ENCODE measurements at regions not wholly inside any gene's neighbourhood (a gene's known extent, or its start where the extent isn't known, plus 50 kb on each side); places are given as distances from the start of the nearest gene placed in this dataset.
"Not testable (repeated sequence)": the region's sequence is repeated elsewhere in the genome, so short reads cannot be mapped to it uniquely, and the experiment has no call there.

GRCh38 chr16:88274126-88274750, 108.5 kb upstream of the ZNF469 start:
- not testable (repeated sequence) for DNase-seq

- no peak for DNase-seq
These were observed 107.9 kb upstream of the ZNF469 start for GRCh38 chr16:88274847-88275246.

- DNase-seq = not testable (repeated sequence)
These were observed 107.2 kb upstream of the ZNF469 start for GRCh38 chr16:88275336-88276122.

- not testable (repeated sequence) for DNase-seq
These were observed 106.6 kb upstream of the ZNF469 start for GRCh38 chr16:88276123-88276588.

- no peak for DNase-seq
These were observed 106.2 kb upstream of the ZNF469 start for GRCh38 chr16:88276591-88276990.

DNA sequence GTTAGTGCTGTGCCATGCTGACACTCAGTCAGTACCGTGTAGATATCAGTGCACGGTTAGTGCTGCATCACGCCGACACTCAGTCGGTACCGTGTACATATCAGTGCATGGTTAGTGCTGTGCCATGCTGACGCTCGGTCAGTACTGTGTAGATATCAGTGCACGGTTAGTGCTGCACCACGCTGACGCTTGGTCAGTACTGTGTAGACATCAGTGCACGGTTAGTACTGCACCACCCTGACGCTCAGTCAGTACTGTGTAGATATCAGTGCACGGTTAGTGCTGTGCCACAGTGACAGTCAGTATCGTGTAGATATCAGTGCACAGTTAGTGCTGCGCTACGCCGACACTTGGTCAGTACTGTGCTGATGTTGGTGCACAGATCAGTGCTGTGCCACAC, 102.8 kb upstream of the ZNF469 start:
- DNase-seq = no peak

GRCh38 chr16:88281858-88282563, 100.7 kb upstream of the ZNF469 start:
- no peak for DNase-seq

DNA sequence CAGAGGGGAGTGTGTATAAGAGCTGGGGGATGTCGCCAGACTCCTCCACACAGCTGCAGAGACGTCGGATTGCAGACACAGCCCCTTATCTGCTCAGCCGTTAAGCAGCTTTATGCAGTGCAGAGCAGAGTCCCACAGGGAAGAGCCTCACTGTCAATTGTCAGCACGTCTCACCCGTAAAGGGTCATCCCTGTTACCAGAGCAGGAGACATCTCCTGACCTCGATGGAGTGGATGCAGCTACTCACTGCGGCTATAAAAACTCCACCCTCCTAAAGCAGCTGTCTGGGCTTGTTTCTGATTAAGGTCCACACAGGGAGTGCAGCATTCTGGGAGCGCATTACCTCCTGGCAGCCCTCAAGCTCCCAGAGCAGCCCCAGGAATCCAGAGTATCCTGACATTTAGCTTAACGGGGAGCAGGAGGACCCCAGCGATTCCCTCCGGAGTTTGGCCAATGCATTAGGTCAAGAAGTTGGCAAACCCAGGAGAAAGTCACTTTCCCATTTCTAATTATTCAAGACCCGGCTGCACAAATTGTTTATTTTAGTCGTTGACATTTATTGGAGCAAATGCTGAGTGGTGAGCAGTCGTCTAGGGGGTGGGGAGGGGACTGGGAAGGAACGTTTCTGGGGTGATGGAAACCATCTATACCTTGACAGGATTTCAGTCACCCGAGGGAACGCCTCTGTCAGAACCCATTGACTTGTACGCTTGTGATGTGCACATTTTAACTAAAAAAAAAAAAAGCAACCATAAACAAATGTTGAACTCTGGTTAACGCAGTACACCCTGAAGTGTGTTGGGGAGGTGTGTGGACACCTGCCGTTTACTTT, 100.0 kb upstream of the ZNF469 start:
- no peak for DNase-seq

GRCh38 chr16:88283596-88283995, 99.2 kb upstream of the ZNF469 start:
- DNase-seq = no peak

DNA sequence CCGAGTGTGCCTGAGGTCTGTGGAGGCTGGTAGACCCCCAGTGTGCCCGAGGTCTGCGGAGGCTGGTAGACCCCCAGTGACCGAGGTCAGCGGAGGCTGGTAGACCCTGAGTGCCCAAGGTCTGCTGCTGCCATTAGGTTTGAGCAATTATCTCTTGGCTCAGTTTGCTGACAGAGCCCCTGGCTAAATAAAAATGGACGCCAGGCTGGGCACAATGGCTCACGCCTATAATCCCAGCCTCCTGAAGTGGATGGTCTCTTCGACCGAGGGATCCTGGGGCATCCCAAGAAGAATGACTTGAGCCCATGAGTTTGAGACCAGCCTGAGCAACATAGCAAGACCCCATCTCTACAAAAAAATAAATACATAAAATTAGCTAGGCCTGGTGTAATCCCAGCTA, 98.7 kb upstream of the ZNF469 start:
- no peak for DNase-seq

DNA sequence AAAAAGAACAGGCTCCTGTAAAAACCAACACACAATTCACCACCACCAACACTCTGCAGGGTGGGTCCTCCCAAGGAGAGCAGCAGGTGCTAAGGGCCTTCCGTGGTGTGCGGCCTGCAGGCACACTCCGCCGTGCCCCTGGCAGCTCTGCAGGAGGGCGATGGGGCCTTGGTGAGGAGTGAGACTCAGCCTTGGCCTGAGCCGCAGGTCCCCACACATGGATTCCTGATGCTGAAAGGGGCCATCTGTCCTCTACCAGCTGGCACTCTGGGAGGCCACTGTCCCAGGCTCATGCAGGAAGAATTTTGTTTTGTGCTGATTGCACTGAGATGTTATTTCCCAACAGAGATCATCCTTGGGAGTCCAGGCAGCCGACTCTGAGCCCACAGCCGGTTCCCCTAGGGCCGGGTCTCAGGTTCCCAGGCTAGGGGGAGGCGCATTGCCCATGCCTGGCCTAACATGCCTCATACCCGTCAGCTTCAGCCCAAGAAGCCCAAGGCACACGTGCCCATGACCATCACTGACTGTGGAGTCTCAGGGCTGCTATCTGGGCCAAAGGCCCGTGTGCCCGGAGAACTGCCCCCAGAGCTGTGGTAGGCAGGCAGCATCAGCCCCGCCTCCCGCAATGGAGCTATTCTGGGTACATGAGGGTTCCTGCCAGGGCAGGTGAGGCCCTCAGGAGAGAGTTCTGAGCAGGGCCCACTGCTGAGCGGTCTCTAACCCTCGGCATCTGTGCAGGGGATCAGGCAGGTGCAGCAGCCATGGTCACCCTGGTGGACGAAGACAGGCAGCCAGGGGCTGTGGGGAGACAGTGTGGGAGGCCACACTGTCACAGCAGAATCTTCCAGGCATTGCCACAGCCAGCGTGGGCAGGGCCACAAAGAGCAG, 97.9 kb upstream of the ZNF469 start:
- DNase-seq = no peak

DNA sequence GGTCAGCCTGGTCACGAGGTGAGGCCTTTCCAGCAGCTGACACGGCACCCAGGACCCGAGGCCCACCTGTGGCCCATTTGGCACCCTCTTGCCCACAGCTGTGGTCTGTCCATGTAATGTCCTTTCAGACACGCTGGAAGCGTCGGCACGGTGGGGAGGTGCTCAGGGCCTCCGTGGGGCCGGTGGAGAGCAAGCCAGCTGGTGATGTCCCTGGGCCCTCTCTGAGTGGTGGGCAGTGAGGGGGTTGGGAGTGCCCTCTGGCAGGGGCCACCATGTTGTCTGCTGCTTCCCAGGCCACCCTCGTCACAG, 97.3 kb upstream of the ZNF469 start:
- no peak for DNase-seq

- no peak for DNase-seq
These were observed 96.3 kb upstream of the ZNF469 start for GRCh38 chr16:88286301-88286923.

DNA sequence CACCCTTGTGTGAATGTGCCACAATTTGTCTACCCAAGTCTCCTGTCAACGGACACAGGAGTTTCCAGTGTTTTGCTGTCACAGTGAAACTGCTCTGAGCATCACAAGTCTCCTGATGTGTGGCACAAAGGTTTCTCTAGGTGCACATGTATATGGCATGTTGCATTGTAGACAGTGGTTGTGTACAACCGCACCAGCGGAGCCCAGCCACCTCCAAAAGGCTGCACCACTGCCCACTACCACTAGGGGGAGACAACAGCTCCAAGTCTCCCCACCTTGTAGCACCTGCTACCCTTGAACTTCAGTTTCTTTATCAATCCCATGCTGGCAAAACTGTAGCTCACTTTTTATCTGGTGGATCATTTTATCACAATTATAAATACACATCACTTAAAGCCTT, 95.5 kb upstream of the ZNF469 start:
- DNase-seq = peak; percentile 41

DNA sequence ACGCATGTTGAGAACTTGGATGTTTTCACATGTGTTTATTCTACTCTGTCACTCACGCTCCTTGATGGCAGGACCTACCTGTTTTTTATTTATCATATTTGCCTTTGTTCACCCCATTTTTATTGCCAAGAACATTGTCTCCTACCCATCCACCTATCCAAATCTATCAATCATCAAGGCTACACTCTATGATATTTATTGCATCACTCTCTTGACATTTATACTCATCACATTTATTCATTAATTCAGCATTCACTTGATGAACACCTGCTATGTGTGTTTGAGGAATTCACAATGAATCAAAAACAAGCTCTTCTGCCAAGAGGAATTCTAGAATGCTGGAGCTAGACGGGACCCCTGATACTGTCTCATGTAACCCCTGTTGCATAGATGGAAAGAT, 94.5 kb upstream of the ZNF469 start:
- no peak for DNase-seq

DNA sequence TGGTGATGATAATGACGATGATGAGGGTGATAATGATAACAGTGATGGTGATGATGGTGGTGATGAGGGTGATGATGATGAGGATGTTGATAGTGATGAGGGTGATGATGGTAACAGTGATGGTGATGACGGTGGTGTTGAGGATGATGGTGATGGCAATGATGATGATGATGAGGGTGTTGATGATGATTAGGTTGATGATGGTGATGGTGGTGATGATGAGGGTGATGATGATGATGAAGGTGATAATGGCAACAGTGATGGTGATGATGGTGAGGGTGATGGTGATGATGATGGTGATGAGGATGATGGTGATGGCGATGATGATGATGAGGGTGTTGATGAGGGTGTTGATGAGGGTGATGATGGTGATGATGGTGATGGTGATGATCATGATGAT, 93.8 kb upstream of the ZNF469 start:
- DNase-seq = no peak

DNA sequence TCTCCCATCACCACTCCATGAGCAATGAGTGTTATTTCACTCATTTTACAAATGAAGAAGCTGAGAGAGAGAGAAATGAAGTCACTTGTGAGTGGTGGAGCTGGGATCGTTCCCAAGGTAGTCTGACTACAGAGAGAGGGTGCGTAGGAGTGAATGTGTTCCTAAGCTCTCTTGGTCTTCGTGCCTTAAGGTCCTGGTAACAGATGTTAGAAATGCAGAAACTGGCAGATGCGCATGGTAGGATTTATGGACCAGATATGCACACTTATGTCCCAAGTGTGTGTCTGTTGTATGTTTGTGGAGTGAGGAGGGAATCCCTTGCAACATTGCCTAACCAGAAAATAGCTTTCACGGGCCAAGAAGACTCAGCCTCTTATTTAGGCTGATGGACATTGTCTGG, 93.2 kb upstream of the ZNF469 start:
- DNase-seq = no peak

- no peak for DNase-seq
These were observed 92.8 kb upstream of the ZNF469 start for GRCh38 chr16:88289968-88290401.

GRCh38 chr16:88290850-88291830, 91.6 kb upstream of the ZNF469 start:
- no peak for DNase-seq

Measured in DMS53 (cell line).